A673 (cell line): ENCODE measurements at regions not wholly inside any gene's neighbourhood (a gene's known extent, or its start where the extent isn't known, plus 50 kb on each side); places are given as distances from the start of the nearest gene placed in this dataset.

Experiments
- EZH2 ChIP-seq: fragments of 200-600 bp; sonication (generic); IDR thresholded peaks from 2 replicates; pipeline ENCODE4 v1.6.1; 2017; ENCODE audit warnings: borderline replicate concordance, low read depth, mild to moderate bottlenecking, mixed read lengths, antibody characterized with exemption, low read length; ENCODE audit not compliant: poor library complexity, severe bottlenecking
- TF ChIP-seq, protein P1 (sequence below): fragments of 300-800, 200-600 bp; sonication (generic); conservative IDR thresholded peaks from 2 replicates; pipeline ENCODE4 v1.5.1; 2017; ENCODE audit warnings: low read depth, mild to moderate bottlenecking, antibody characterized with exemption, low read length, moderate library complexity, mixed read lengths

DNA sequence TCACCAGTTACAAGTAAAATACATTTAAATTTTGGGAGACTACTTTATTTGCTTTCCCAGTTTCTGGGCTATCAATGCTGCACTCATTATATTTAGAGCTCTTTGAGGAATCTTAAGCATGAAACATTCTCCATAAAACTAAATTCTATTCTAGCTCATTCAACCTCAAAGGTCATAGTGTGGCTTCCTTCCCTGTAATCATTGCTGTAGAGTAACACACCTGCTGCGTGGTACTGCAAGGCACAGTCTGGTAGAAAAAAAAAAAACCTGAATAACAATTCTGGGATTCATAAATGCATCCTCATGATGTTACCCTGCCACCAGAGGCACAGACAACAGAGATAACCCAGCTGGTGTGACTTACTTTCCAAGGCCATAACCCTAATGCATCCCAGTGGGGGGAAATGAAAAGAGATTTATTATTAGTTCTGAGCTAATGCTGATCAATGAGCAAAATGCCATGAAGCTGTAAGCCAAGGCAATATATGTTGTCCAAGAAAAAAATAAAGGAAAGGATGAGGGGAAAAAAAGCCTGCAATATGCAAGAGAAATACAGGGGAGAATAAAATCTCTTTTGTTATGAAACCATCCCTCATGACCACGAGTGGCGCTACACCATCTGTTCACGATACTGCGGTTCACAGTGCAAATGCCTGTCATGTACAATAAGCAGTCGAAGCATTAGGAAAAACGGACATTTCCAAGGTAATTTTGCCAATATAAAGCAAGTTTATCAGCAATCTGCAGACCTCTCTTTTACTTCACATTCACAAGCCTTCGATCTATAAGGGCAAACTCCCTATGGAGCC, 1481.6 kb upstream of the PIK3C3 start:
- TF ChIP-seq, protein P1, sequence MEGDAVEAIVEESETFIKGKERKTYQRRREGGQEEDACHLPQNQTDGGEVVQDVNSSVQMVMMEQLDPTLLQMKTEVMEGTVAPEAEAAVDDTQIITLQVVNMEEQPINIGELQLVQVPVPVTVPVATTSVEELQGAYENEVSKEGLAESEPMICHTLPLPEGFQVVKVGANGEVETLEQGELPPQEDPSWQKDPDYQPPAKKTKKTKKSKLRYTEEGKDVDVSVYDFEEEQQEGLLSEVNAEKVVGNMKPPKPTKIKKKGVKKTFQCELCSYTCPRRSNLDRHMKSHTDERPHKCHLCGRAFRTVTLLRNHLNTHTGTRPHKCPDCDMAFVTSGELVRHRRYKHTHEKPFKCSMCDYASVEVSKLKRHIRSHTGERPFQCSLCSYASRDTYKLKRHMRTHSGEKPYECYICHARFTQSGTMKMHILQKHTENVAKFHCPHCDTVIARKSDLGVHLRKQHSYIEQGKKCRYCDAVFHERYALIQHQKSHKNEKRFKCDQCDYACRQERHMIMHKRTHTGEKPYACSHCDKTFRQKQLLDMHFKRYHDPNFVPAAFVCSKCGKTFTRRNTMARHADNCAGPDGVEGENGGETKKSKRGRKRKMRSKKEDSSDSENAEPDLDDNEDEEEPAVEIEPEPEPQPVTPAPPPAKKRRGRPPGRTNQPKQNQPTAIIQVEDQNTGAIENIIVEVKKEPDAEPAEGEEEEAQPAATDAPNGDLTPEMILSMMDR: no peak
- no peak for TF ChIP-seq EZH2
